ENCODE measurements at regions not wholly inside any gene's neighbourhood (a gene's known extent, or its start where the extent isn't known, plus 50 kb on each side); places are given as distances from the start of the nearest gene placed in this dataset.

DNA sequence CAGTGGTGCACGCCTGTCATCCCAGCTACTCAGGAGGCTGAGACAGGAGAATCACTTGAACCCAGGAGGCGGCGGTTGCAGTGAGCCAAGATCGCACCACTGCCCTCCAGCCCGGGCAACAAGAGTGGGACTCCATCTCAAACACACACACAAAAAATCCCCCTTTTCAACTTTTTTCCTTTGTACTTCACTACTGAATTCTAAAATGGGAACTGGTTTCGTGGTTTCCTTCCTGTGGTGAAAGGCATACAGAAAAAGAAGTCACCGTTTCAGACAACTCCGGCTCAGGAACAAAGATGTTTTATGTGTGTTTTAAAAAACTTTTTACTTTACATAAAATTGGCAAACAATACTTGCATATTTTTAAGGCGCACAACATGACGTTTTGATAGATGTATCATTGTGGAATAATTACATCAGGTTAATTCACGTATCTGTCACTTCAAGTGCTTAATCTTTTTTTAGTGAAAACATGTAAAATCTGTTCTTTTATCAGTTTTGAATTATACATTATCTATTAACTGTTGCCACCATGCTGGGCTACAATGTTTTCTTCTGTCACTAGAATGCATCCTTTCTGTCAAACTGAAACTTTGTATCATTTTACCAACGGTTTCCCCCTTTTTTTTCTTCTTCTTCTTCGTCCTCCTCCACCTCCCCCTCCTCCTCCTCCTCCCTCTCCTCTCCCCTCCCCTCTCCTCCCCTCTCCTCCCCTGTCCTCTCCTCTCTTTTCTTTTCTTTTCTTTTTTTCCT, 186.0 kb downstream of the CRLF2 start:
- TF ChIP-seq, protein P1, sequence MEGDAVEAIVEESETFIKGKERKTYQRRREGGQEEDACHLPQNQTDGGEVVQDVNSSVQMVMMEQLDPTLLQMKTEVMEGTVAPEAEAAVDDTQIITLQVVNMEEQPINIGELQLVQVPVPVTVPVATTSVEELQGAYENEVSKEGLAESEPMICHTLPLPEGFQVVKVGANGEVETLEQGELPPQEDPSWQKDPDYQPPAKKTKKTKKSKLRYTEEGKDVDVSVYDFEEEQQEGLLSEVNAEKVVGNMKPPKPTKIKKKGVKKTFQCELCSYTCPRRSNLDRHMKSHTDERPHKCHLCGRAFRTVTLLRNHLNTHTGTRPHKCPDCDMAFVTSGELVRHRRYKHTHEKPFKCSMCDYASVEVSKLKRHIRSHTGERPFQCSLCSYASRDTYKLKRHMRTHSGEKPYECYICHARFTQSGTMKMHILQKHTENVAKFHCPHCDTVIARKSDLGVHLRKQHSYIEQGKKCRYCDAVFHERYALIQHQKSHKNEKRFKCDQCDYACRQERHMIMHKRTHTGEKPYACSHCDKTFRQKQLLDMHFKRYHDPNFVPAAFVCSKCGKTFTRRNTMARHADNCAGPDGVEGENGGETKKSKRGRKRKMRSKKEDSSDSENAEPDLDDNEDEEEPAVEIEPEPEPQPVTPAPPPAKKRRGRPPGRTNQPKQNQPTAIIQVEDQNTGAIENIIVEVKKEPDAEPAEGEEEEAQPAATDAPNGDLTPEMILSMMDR (conservative IDR thresholded peaks at IDR 0.05; ENCODE audit: low read depth, low read length), result no peak
- no peak for TF ChIP-seq EZH2 (IDR thresholded peaks at IDR 0.05; ENCODE audit: borderline replicate concordance, low read depth, low read length, poor library complexity, severe bottlenecking)

Data from A673 (cell line).